Activated CD8-positive, alpha-beta T cell treated with anti-CD3 and anti-CD28 coated beads for 36 hours (primary cell): ENCODE measurements at regions not wholly inside any gene's neighbourhood (a gene's known extent, or its start where the extent isn't known, plus 50 kb on each side); places are given as distances from the start of the nearest gene placed in this dataset.
"Not testable (repeated sequence)": the region's sequence is repeated elsewhere in the genome, so short reads cannot be mapped to it uniquely, and the experiment has no call there.

Source experiments
- ATAC-seq: fragments of 200-7000 bp; cut with Tn5 transposase; one replicate; pipeline ENCODE4 v1.10.0; 2021; ENCODE audit warnings: mild to moderate bottlenecking, moderate library complexity
- CTCF ChIA-PET: fragments of 350-600 bp; sonication (Branson Sonifier 250); formaldehyde crosslinking; loops from one replicate; lab custom pipeline; 2021; ENCODE audit warnings: antibody characterized with exemption; lab: Charles Lee
- POLR2A ChIA-PET: fragments of 350-600 bp; sonication (Branson Sonifier 250); formaldehyde crosslinking; loops from one replicate; lab custom pipeline; 2021; ENCODE audit warnings: antibody characterized with exemption; lab: Charles Lee
- DNase-seq: peaks from one replicate; pipeline ENCODE4 v3.0.0-alpha.2; 2020
- H3K27ac Mint-ChIP-seq: one replicate; pipeline ENCODE4 v1.8.0; 2021; ENCODE audit warnings: mild to moderate bottlenecking, mixed read lengths
- H3K27me3 Mint-ChIP-seq: one replicate; pipeline ENCODE4 v1.8.0; 2021; ENCODE audit warnings: mixed read lengths
- H3K36me3 Mint-ChIP-seq: one replicate; pipeline ENCODE4 v1.8.0; 2021; ENCODE audit warnings: low read depth, mixed read lengths
- H3K4me1 Mint-ChIP-seq: one replicate; pipeline ENCODE4 v1.8.0; 2021; ENCODE audit warnings: low read depth, mixed read lengths
- H3K4me3 Mint-ChIP-seq: one replicate; pipeline ENCODE4 v1.8.0; 2021; ENCODE audit warnings: mild to moderate bottlenecking, moderate library complexity, mixed read lengths
- H3K9me3 Mint-ChIP-seq: one replicate; pipeline ENCODE4 v1.8.0; 2021; ENCODE audit warnings: mixed read lengths
- CTCF ChIP-seq: fragments of 200-600 bp; IDR thresholded peaks from one replicate; pipeline ENCODE4 v1.8.0; 2022; ENCODE audit warnings: antibody characterized with exemption, mild to moderate bottlenecking
- intact Hi-C: fragments of 100-400 bp; cut with micrococcal nuclease; formaldehyde crosslinking; loops from one replicate; pipeline ENCODE4 v1.10.0; 2022

GRCh38 chr6:105862936-105863607, 223.1 kb upstream of the PRDM1 start:
- POLR2A ChIA-PET = no interaction called here
- CTCF ChIA-PET = no interaction called here
- Mint-ChIP-seq H3K9me3 (no peaks in the 10 kb centered on the region), H3K27me3 (peaks cover 15% of the 10 kb centered on the region), H3K4me3 (no peak overlapping the region), H3K36me3 (no peaks in the 10 kb centered on the region), H3K27ac (no peak overlapping the region), H3K4me1 (no peaks in the 10 kb centered on the region)
- ATAC-seq (no peak), DNase-seq (no peak)
- intact Hi-C loops = no loop called here
- TF ChIP-seq CTCF = no peak

- DNase-seq, H3K27ac Mint-ChIP-seq, H3K36me3 Mint-ChIP-seq, H3K4me3 Mint-ChIP-seq, intact Hi-C loops, ATAC-seq, POLR2A ChIA-PET, H3K9me3 Mint-ChIP-seq, CTCF ChIA-PET, H3K4me1 Mint-ChIP-seq: not testable (repeated sequence)
- peaks cover 10% of the 10 kb centered on the region for H3K27me3 Mint-ChIP-seq
These were observed 225.2 kb upstream of the PRDM1 start for GRCh38 chr6:105860927-105861326.

GRCh38 chr6:105859457-105859856, 226.7 kb upstream of the PRDM1 start:
- Mint-ChIP-seq H3K36me3 (no peaks in the 10 kb centered on the region), H3K27ac (no peak overlapping the region), H3K4me3 (no peak overlapping the region), H3K27me3 (peaks cover 5% of the 10 kb centered on the region), H3K9me3 (no peaks in the 10 kb centered on the region), H3K4me1 (no peaks in the 10 kb centered on the region)
- DNase-seq = no peak
- ChIA-PET CTCF (no interaction called here), POLR2A (no interaction called here)
- ATAC-seq = no peak
- TF ChIP-seq CTCF = no peak
- intact Hi-C loops = no loop called here

- H3K27me3 Mint-ChIP-seq, intact Hi-C loops, H3K9me3 Mint-ChIP-seq, H3K4me1 Mint-ChIP-seq, H3K36me3 Mint-ChIP-seq, CTCF ChIA-PET, ATAC-seq, DNase-seq, H3K27ac Mint-ChIP-seq, POLR2A ChIA-PET, H3K4me3 Mint-ChIP-seq: not testable (repeated sequence)
These were observed 227.5 kb upstream of the PRDM1 start for GRCh38 chr6:105858639-105859038.

- ChIA-PET CTCF (no interaction called here), POLR2A (no interaction called here)
- Mint-ChIP-seq H3K27me3 (no peaks in the 10 kb centered on the region), H3K4me3 (no peak overlapping the region), H3K4me1 (no peaks in the 10 kb centered on the region), H3K27ac (no peak overlapping the region), H3K9me3 (no peaks in the 10 kb centered on the region), H3K36me3 (no peaks in the 10 kb centered on the region)
- TF ChIP-seq CTCF = no peak
- DNase-seq = no peak
- intact Hi-C loops = no loop called here
- no peak for ATAC-seq
These were observed 230.7 kb upstream of the PRDM1 start for GRCh38 chr6:105855433-105855832.

GRCh38 chr6:105853979-105854378, 232.2 kb upstream of the PRDM1 start:
- DNase-seq, H3K36me3 Mint-ChIP-seq, H3K27ac Mint-ChIP-seq, H3K27me3 Mint-ChIP-seq, POLR2A ChIA-PET, H3K4me1 Mint-ChIP-seq, intact Hi-C loops, ATAC-seq, H3K4me3 Mint-ChIP-seq, H3K9me3 Mint-ChIP-seq, CTCF ChIA-PET: not testable (repeated sequence)
